ENCODE measurements at regions not wholly inside any gene's neighbourhood (a gene's known extent, or its start where the extent isn't known, plus 50 kb on each side); places are given as distances from the start of the nearest gene placed in this dataset.

DNA sequence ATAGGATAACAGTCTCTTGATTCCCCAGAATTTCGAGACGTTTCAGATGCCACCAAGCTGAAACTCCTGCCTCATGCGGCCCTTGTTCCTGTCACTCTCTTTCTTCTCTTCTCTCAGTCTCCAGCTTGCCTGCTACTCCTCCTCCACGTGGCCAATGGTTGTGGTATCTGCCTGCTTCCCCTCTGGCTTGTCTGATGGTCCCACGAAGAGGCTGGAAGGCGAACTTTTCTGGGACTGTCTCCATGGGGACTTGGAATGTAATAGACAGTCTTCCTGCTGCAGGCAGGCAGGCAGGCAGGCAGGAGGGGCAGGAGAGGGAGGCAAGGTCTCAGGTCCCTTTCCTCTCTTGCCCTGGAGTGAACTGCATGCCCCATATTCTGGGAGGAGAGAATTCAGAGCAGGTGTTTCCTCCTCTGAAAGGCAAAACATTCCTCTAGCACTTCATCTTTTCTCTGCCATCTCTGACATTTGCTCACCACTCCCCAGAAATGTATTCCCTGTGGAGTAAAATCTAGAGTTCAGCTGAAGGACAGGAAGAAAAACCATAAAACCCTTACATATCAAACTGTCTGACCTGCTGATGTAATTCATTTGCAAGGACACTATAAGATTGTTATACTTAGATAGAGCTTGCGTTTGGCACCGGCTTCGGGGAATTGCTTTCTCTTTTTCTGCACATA is 64.1 kb upstream of the GNG12 start (continued):
- TF ChIP-seq, protein P1, sequence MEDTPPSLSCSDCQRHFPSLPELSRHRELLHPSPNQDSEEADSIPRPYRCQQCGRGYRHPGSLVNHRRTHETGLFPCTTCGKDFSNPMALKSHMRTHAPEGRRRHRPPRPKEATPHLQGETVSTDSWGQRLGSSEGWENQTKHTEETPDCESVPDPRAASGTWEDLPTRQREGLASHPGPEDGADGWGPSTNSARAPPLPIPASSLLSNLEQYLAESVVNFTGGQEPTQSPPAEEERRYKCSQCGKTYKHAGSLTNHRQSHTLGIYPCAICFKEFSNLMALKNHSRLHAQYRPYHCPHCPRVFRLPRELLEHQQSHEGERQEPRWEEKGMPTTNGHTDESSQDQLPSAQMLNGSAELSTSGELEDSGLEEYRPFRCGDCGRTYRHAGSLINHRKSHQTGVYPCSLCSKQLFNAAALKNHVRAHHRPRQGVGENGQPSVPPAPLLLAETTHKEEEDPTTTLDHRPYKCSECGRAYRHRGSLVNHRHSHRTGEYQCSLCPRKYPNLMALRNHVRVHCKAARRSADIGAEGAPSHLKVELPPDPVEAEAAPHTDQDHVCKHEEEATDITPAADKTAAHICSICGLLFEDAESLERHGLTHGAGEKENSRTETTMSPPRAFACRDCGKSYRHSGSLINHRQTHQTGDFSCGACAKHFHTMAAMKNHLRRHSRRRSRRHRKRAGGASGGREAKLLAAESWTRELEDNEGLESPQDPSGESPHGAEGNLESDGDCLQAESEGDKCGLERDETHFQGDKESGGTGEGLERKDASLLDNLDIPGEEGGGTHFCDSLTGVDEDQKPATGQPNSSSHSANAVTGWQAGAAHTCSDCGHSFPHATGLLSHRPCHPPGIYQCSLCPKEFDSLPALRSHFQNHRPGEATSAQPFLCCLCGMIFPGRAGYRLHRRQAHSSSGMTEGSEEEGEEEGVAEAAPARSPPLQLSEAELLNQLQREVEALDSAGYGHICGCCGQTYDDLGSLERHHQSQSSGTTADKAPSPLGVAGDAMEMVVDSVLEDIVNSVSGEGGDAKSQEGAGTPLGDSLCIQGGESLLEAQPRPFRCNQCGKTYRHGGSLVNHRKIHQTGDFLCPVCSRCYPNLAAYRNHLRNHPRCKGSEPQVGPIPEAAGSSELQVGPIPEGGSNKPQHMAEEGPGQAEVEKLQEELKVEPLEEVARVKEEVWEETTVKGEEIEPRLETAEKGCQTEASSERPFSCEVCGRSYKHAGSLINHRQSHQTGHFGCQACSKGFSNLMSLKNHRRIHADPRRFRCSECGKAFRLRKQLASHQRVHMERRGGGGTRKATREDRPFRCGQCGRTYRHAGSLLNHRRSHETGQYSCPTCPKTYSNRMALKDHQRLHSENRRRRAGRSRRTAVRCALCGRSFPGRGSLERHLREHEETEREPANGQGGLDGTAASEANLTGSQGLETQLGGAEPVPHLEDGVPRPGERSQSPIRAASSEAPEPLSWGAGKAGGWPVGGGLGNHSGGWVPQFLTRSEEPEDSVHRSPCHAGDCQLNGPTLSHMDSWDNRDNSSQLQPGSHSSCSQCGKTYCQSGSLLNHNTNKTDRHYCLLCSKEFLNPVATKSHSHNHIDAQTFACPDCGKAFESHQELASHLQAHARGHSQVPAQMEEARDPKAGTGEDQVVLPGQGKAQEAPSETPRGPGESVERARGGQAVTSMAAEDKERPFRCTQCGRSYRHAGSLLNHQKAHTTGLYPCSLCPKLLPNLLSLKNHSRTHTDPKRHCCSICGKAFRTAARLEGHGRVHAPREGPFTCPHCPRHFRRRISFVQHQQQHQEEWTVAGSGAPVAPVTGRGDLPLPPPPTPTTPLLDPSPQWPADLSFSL (CRISPR knock-in tag; IDR thresholded peaks at IDR 0.05) = no peak
- TF ChIP-seq ZNF720 (CRISPR knock-in tag; IDR thresholded peaks at IDR 0.05) = no peak
- TF ChIP-seq KDM6A (CRISPR knock-in tag; IDR thresholded peaks at IDR 0.05; ENCODE audit: low read depth) = no peak
- TF ChIP-seq ZNF598 (CRISPR knock-in tag; IDR thresholded peaks at IDR 0.05; ENCODE audit: borderline replicate concordance) = no peak
- TF ChIP-seq, protein P2, sequence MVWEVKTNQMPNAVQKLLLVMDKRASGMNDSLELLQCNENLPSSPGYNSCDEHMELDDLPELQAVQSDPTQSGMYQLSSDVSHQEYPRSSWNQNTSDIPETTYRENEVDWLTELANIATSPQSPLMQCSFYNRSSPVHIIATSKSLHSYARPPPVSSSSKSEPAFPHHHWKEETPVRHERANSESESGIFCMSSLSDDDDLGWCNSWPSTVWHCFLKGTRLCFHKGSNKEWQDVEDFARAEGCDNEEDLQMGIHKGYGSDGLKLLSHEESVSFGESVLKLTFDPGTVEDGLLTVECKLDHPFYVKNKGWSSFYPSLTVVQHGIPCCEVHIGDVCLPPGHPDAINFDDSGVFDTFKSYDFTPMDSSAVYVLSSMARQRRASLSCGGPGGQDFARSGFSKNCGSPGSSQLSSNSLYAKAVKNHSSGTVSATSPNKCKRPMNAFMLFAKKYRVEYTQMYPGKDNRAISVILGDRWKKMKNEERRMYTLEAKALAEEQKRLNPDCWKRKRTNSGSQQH (CRISPR knock-in tag; IDR thresholded peaks at IDR 0.05; ENCODE audit: low read depth) = no peak
- TF ChIP-seq, protein P3, sequence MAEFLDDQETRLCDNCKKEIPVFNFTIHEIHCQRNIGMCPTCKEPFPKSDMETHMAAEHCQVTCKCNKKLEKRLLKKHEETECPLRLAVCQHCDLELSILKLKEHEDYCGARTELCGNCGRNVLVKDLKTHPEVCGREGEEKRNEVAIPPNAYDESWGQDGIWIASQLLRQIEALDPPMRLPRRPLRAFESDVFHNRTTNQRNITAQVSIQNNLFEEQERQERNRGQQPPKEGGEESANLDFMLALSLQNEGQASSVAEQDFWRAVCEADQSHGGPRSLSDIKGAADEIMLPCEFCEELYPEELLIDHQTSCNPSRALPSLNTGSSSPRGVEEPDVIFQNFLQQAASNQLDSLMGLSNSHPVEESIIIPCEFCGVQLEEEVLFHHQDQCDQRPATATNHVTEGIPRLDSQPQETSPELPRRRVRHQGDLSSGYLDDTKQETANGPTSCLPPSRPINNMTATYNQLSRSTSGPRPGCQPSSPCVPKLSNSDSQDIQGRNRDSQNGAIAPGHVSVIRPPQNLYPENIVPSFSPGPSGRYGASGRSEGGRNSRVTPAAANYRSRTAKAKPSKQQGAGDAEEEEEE (CRISPR knock-in tag; IDR thresholded peaks at IDR 0.05; ENCODE audit: borderline replicate concordance) = no peak
- no peak for TF ChIP-seq ZNF850 (CRISPR knock-in tag; conservative IDR thresholded peaks at IDR 0.05)
- TF ChIP-seq ZSCAN30 (CRISPR knock-in tag; IDR thresholded peaks at IDR 0.05) = no peak
- TF ChIP-seq, protein P4, sequence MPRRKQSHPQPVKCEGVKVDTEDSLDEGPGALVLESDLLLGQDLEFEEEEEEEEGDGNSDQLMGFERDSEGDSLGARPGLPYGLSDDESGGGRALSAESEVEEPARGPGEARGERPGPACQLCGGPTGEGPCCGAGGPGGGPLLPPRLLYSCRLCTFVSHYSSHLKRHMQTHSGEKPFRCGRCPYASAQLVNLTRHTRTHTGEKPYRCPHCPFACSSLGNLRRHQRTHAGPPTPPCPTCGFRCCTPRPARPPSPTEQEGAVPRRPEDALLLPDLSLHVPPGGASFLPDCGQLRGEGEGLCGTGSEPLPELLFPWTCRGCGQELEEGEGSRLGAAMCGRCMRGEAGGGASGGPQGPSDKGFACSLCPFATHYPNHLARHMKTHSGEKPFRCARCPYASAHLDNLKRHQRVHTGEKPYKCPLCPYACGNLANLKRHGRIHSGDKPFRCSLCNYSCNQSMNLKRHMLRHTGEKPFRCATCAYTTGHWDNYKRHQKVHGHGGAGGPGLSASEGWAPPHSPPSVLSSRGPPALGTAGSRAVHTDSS (CRISPR knock-in tag; conservative IDR thresholded peaks at IDR 0.05) = no peak
- TF ChIP-seq ZNF432 (CRISPR knock-in tag; IDR thresholded peaks at IDR 0.05; ENCODE audit: borderline replicate concordance) = no peak
- TF ChIP-seq PCBP1 (IDR thresholded peaks at IDR 0.05; ENCODE audit: borderline replicate concordance, low read depth, low read length) = no peak
